ENCODE measurements at regions not wholly inside any gene's neighbourhood (a gene's known extent, or its start where the extent isn't known, plus 50 kb on each side); places are given as distances from the start of the nearest gene placed in this dataset.
"Not testable (repeated sequence)": the region's sequence is repeated elsewhere in the genome, so short reads cannot be mapped to it uniquely, and the experiment has no call there.

DNA sequence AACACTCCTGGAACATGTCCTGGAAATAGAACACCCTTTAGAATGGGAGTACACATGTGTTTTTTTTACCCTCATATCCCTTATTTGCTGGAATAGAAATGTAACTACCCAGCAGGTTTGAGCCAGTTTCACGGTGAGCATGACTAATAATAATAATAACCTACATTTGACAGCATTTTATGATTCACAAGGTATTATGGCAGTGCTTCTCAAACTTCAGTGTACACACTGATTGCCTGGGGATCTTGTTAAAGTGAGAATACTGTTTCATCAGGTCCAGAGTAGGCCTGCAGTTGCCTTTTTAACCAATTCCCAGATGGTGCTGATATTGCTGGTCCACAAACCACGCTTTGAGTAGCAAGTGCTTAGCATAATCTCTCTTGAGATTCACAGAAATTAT, 63.9 kb downstream of the NFKBIZ start:
- no peak for DNase-seq

DNA sequence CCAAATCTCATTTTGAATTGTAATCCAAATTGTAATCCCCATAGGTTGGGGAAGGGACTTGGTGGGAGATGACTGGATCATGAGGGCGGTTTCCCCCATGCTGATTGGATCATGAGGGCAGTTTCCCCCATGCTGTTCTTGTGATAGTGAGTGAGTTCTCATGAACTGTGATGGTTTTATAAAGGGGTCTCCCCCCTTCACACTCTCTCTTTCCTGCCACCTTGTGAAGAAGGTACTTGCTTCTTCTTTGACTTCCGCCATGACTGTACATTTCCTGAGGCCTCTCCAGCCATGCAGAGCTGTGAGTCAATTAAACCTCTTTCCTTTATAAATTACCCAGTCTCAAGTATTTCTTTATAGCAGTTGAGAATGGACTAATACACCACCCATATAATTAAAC, 68.4 kb downstream of the NFKBIZ start:
- not testable (repeated sequence) for DNase-seq

- DNase-seq, result not testable (repeated sequence)
Measured at GRCh38 chr3:101922151-101922725, 72.9 kb downstream of the NFKBIZ start.

GRCh38 chr3:101924621-101925020, 75.3 kb downstream of the NFKBIZ start:
- DNase-seq, result not testable (repeated sequence)

- not testable (repeated sequence) for DNase-seq
Measured at GRCh38 chr3:101925124-101925523, 75.8 kb downstream of the NFKBIZ start.

GRCh38 chr3:101925564-101925963, 76.2 kb downstream of the NFKBIZ start:
- DNase-seq, result no peak

- DNase-seq, result no peak
Measured at GRCh38 chr3:101926594-101927105, 77.3 kb downstream of the NFKBIZ start.

GRCh38 chr3:101928890-101929289, 79.6 kb downstream of the NFKBIZ start:
- DNase-seq, result no peak

GRCh38 chr3:101931081-101931480, 81.8 kb downstream of the NFKBIZ start:
- no peak for DNase-seq

- no peak for DNase-seq
Measured at GRCh38 chr3:101932326-101933068, 83.2 kb downstream of the NFKBIZ start.

DNA sequence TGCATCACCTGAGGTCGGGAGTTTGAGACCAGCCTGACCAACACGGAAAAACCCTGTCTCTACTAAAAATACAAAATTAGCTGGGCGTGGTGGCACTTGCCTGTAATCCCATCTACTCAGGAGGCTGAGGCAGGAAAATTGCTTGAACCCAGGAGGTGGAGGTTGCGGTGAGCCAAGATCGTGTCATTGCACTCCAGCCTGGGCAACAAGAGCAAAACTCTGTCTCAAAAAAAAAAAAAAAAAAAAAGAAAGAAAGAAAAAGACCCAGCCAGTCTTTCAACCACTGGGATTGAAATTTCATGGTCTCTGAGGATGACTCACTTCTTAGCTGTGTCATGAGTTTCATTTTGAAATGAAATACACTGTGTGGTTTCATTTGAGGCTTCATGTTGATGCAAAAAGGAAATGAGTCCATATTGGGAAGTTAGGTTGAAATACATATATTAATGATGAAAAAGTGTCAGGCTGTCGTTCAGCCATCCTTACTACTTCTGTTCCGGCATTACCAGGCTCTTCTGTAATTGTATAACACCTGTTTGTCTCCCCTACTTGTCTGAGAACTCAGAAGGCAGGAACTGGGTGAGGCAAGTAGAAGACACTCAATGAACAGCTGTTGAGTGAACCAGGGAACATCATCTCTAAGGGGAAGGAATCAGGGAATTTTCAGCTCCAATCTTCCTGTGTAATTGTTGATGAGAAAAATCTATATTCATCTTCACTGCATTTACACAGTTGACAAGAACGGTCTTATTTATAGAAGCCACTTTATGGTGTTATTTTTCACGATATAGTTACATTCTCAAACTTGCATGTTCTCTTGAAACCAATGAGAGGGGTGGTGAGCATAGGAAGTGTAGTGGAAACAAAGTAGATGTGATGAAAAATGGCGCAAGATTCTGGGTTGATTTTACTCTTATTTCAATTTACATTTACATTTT, 87.4 kb downstream of the NFKBIZ start:
- DNase-seq, result no peak

DNA sequence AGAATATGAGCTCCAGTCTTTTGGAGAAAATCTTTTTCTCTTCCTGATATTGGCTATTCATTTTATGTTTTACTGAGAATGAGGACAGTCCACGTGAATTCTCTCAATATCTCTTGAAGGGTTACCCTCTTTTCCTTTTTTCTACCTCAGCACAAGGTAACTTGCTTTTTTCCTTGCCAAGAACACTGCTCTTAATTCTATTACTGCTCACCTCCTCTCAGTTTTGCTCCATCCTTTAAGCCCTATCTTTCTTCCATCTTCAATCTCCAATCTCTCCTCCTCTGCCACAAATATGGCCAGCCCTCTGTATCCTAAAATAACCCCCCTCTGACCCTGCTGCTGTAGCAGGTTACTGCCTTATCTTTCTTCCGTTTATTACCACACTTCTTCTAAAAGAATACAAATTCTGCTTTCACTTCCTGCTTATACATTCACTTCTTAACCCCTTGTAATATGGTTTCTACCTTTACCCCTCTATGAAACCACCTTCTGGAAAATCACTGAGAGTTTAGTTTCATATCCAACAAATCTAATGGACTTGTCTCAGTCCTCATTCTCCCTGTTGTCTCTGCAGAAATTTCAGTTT, 89.0 kb downstream of the NFKBIZ start:
- DNase-seq, result no peak

DNA sequence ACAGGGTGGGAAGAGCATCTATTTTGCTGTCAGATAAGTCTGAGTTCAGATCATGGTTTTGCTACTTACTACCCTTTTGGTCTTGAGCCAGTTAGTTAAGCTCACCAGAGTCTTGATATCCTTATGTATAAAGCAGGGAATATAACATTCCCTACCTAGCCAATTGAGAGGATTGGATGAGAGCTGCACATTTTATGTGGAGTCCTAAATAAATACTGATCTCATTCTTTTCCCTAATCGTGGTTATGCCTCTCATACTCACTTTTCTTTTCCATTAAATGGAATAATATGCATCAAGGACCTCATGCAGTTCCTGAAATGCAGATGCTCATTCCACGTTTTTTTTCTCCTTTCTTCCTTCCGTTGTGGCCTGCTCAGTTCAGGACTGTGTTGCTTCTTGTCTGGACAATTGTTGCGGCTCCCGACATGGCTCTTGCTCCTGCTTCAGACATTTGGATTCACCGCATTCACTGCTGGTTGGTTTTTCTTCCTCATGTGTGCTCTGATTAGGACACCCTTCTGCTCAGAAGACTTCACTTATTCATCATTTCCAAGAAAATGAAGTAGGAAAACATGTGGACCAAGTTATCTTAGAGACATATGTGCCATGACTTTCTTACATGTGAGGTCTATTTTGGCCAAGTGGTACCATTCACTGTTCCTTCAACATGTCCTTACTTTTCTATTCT, 90.2 kb downstream of the NFKBIZ start:
- no peak for DNase-seq

GRCh38 chr3:101940521-101941317, 91.4 kb downstream of the NFKBIZ start:
- DNase-seq, result no peak

- no peak for DNase-seq
Measured at GRCh38 chr3:101941318-101942040, 92.2 kb downstream of the NFKBIZ start.

DNA sequence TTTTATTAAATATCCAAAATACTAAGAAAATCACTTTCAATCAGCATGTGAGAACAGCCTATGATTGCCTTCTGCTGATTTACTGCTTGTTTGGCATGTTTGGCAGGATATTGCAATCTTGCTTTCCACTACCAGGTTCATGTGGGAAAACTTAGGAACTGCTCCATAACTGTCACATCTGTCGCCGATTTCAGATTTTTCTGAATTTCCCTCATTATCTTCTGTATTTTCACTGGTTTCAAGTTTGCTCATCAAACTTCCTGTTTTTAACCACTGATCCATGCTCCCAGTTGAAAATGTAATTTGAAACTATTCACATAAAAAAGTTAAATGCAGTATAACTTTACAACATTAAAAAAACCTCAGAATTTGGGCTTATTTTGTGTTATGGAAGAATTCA, 93.0 kb downstream of the NFKBIZ start:
- no peak for DNase-seq

DNA sequence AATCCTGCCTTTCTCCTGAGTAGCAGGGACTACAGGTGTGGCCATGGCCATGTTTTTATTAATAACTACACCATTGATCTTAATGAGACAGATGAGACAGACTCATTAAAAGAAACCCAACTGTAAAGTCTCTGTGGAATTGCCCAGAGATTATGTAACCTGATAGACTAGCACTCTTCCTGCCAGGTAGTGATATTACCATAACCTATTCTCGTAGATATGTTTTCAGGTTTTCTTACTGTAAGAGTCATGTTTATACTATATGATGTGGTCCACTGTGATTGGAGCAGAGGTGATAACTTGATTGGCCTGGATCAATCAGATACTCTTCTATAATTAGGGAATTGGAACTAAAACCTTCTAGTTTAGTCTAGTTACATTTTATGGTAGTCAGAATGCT, 93.7 kb downstream of the NFKBIZ start:
- DNase-seq, result no peak

DNA sequence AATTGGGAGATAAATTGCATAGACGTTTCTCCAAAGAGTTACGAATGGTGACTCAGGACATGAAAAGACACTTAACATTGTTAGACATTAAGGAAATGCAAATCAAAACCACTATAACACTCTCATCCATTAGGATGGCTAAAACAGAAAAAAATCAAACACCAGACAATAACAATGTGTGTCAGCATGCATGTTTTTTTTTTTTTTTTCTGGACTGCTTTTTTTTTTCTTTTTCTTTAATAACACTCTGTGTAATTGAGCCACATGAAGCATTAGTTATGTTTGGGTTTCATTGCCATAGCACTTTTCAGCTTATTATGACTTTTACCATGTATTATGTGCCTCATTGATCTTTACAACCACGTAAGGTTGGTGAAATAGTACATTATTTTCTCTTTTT, 95.0 kb downstream of the NFKBIZ start:
- DNase-seq, result no peak

DNA sequence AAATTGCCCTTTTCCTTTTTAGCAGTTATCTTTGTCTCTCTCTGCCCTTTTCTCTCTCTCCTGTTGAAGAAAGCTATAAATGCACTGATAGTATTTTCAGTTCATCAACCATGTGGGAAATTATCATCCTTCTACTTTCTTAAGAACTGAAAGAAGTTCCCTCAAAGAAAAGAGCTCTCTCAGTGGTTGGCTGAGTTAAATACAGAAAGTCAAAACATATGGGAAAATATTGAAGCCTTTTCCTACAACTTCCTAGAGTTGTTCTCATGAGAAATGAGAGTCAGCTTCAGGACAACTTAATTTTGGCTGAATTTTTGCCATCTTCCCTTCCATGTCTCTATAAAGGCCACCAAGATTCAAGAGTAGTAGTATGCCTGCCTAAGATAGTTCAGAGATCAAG, 96.7 kb downstream of the NFKBIZ start:
- DNase-seq, result no peak

DNA sequence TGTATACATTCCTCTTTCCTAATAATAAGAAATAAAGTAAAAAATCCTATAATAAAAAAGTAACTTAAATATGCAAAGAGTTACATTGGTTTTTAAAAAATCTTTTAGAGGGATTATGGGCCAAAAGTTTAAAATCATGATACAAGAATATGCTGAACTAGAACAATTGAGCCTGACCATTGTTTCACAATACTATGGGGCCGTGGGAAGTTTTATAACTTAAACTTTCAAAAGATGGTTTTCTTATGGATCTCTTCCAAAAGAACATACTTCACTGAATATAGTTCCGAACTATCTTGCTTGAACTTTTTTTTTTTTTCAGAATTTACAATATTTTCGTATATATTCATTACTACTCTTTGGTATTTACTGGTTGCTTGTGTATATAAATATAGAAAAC, 97.6 kb downstream of the NFKBIZ start:
- DNase-seq, result no peak

- no peak for DNase-seq
Measured at GRCh38 chr3:101950510-101950909, 101.2 kb downstream of the NFKBIZ start.
